GM23338 (cell line): ENCODE measurements at regions not wholly inside any gene's neighbourhood (a gene's known extent, or its start where the extent isn't known, plus 50 kb on each side); places are given as distances from the start of the nearest gene placed in this dataset.

Source experiments
- ATAC-seq: fragments of 200-7000 bp; cut with Tn5 transposase; 3 replicates; pipeline ENCODE4 v1.9.1; 2020
- DNase-seq: peaks from one replicate; pipeline ENCODE4 v3.0.0-alpha.2; 2015; ENCODE audit warnings: low spot score
- H2AFZ ChIP-seq: fragments of 200-600 bp; sonication (generic); 2 replicates; pipeline ENCODE4 v1.8.0; 2016; ENCODE audit warnings: antibody characterized with exemption, mild to moderate bottlenecking, moderate library complexity
- H3F3A ChIP-seq: fragments of 200-600 bp; sonication (generic); replicated peaks from 2 replicates; pipeline ENCODE4 v1.8.0; 2017; ENCODE audit warnings: antibody characterized with exemption, mixed run types, low read depth
- H3K27ac ChIP-seq: fragments of 200-600 bp; sonication (generic); 2 replicates; pipeline ENCODE4 v1.6.1; 2016; ENCODE audit warnings: low read depth
- H3K27me3 ChIP-seq: fragments of 200-600 bp; sonication (generic); 2 replicates; pipeline ENCODE4 v1.8.0; 2016; ENCODE audit warnings: mild to moderate bottlenecking, mixed run types, moderate library complexity; ENCODE audit not compliant: insufficient read depth
- H3K36me3 ChIP-seq: fragments of 200-600 bp; sonication (generic); 2 replicates; pipeline ENCODE4 v1.8.0; 2016; ENCODE audit warnings: mild to moderate bottlenecking; ENCODE audit not compliant: insufficient read depth
- H3K4me1 ChIP-seq: fragments of 200-600 bp; sonication (generic); 2 replicates; pipeline ENCODE4 v1.8.0; 2016; ENCODE audit warnings: mild to moderate bottlenecking, moderate library complexity; ENCODE audit not compliant: insufficient read depth
- H3K4me2 ChIP-seq: fragments of 200-600 bp; sonication (generic); 2 replicates; pipeline ENCODE4 v1.7.1; 2017; ENCODE audit warnings: mixed run types
- H3K4me3 ChIP-seq: fragments of 200-600 bp; sonication (generic); 2 replicates; pipeline ENCODE4 v1.6.1; 2016; ENCODE audit warnings: mixed run types
- H3K79me2 ChIP-seq: fragments of 200-600 bp; sonication (generic); replicated peaks from 2 replicates; pipeline ENCODE4 v1.8.0; 2017; ENCODE audit warnings: mild to moderate bottlenecking; ENCODE audit not compliant: insufficient read depth
- H3K9me2 ChIP-seq: fragments of 200-600 bp; sonication (generic); 2 replicates; pipeline ENCODE4 v1.8.0; 2017; ENCODE audit not compliant: insufficient read depth
- H4K20me1 ChIP-seq: fragments of 200-600 bp; sonication (generic); replicated peaks from 2 replicates; pipeline ENCODE4 v1.8.0; 2017; ENCODE audit warnings: mild to moderate bottlenecking; ENCODE audit not compliant: insufficient read depth
- H3K27ac Mint-ChIP-seq: 2 replicates; pipeline ENCODE4 v1.8.0; 2020; ENCODE audit warnings: inconsistent platforms, mild to moderate bottlenecking, moderate library complexity, mixed read lengths
- H3K27me3 Mint-ChIP-seq: 3 replicates; pipeline ENCODE4 v1.8.0; 2022; ENCODE audit warnings: low read depth, mild to moderate bottlenecking, moderate library complexity, mixed read lengths, inconsistent platforms; ENCODE audit not compliant: insufficient read depth, poor library complexity
- H3K36me3 Mint-ChIP-seq: 3 replicates; pipeline ENCODE4 v1.8.0; 2021; ENCODE audit warnings: low read depth, mild to moderate bottlenecking, inconsistent platforms, moderate library complexity, mixed read lengths
- H3K4me1 Mint-ChIP-seq: 3 replicates; pipeline ENCODE4 v1.8.0; 2020; ENCODE audit warnings: mild to moderate bottlenecking, inconsistent platforms, mixed read lengths
- H3K4me3 Mint-ChIP-seq: 3 replicates; pipeline ENCODE4 v1.8.0; 2021; ENCODE audit warnings: moderate library complexity, mild to moderate bottlenecking, inconsistent platforms, mixed read lengths
- H3K9me3 Mint-ChIP-seq: 3 replicates; pipeline ENCODE4 v1.8.0; 2020; ENCODE audit warnings: moderate library complexity, mild to moderate bottlenecking, inconsistent platforms, mixed read lengths
- CTCF ChIP-seq, 2 experiments: fragments of 200-600 bp in 1 of 2; sonication (generic) in 1 of 2; conservative IDR thresholded peaks; 2 replicates each; pipeline versions ENCODE4 v1.5.1 to v1.6.1; 2016 to 2017; ENCODE audit warnings: antibody characterized with exemption in 2 of 2, low read depth in 2 of 2, mild to moderate bottlenecking in 2 of 2, moderate library complexity in 1 of 2
- JUNB ChIP-seq: IDR thresholded peaks from one replicate; pipeline ENCODE4 v1.6.1; 2016; ENCODE audit warnings: antibody characterized with exemption; ENCODE audit not compliant: unreplicated experiment
- NANOG ChIP-seq: IDR thresholded peaks from 2 replicates; pipeline ENCODE4 v1.6.1; 2016; ENCODE audit warnings: antibody characterized with exemption, borderline replicate concordance
- ZNF331 ChIP-seq: fragments of 250-450 bp; sonication (Bioruptor Pico); IDR thresholded peaks from 2 replicates; pipeline ENCODE4 v1.5.0; 2020; ENCODE audit warnings: low read depth, mild to moderate bottlenecking, moderate library complexity
- ZNF462 ChIP-seq: fragments of 250-450 bp; sonication (Bioruptor Pico); IDR thresholded peaks from 2 replicates; pipeline ENCODE4 v1.5.0; 2020; ENCODE audit warnings: mild to moderate bottlenecking, moderate library complexity

GRCh38 chr10:9450801-9451200 lies 1396.3 kb downstream of the GATA3 start:
- Mint-ChIP-seq H3K4me1 (no peaks in the 10 kb centered on the region), H3K36me3 (peaks cover 12% of the 10 kb centered on the region; the same call in 2 of the 3 replicates), H3K27ac (no peak overlapping the region), H3K4me3 (no peak overlapping the region), H3K27me3 (no peaks in the 10 kb centered on the region), H3K9me3 (peaks cover 20% of the 10 kb centered on the region)
- TF ChIP-seq CTCF (conservative IDR thresholded peaks at IDR 0.05; ENCODE audit: low read depth in 2 of 2), result no peak
- TF ChIP-seq ZNF331 (CRISPR knock-in tag), result no peak
- TF ChIP-seq NANOG, result no peak
- no peaks in the 10 kb centered on the region for H4K20me1 ChIP-seq
- H3K9me2 ChIP-seq, result no peaks in the 10 kb centered on the region; the same call in 1 of the 2 replicates
- H3K4me1 ChIP-seq, result no peaks in the 10 kb centered on the region
- no peak overlapping the region for H3K27ac ChIP-seq
- H3K79me2 ChIP-seq, result no peaks in the 10 kb centered on the region
- H2AFZ ChIP-seq, result no peak overlapping the region
- DNase-seq, result no peak
- H3K27me3 ChIP-seq, result no peaks in the 10 kb centered on the region
- no peak overlapping the region for H3K4me2 ChIP-seq
- H3K36me3 ChIP-seq, result peaks cover 9% of the 10 kb centered on the region; the same call in 1 of the 2 replicates
- no peak overlapping the region for H3K4me3 ChIP-seq
- no peaks in the 10 kb centered on the region for H3F3A ChIP-seq
- ATAC-seq, result no peak

GRCh38 chr10:9451211-9451773 lies 1396.8 kb downstream of the GATA3 start:
- no peak for TF ChIP-seq ZNF462 (CRISPR knock-in tag)
- TF ChIP-seq JUNB, result no peak
- no peak overlapping the region for H3K4me3 ChIP-seq
- DNase-seq (no peak), ATAC-seq (no peak)
- no peak overlapping the region for H2AFZ ChIP-seq
- no peaks in the 10 kb centered on the region for H3K4me1 ChIP-seq
- H3K79me2 ChIP-seq, result no peaks in the 10 kb centered on the region
- Mint-ChIP-seq H3K27me3 (no peaks in the 10 kb centered on the region), H3K27ac (no peak overlapping the region), H3K4me1 (no peaks in the 10 kb centered on the region), H3K9me3 (peaks cover 20% of the 10 kb centered on the region), H3K36me3 (peaks cover 12% of the 10 kb centered on the region; the same call in 2 of the 3 replicates), H3K4me3 (no peak overlapping the region)
- no peaks in the 10 kb centered on the region; the same call in 1 of the 2 replicates for H3K9me2 ChIP-seq
- no peaks in the 10 kb centered on the region for H3F3A ChIP-seq
- no peak overlapping the region for H3K4me2 ChIP-seq
- no peaks in the 10 kb centered on the region for H4K20me1 ChIP-seq
- no peaks in the 10 kb centered on the region for H3K27me3 ChIP-seq
- H3K36me3 ChIP-seq, result peaks cover 9% of the 10 kb centered on the region; the same call in 1 of the 2 replicates
- H3K27ac ChIP-seq, result no peak overlapping the region
